GM12878 (cell line): ENCODE measurements at regions not wholly inside any gene's neighbourhood (a gene's known extent, or its start where the extent isn't known, plus 50 kb on each side); places are given as distances from the start of the nearest gene placed in this dataset.

ENCODE experiments used
- ATAC-seq: fragments of 200-7000 bp; cut with Tn5 transposase; 3 replicates; pipeline ENCODE4 v1.9.1; 2020; ENCODE audit warnings: mild to moderate bottlenecking, moderate library complexity
- BruUV-seq: library from RNA; stranded (reverse); fragments of 400-500 nt; replicated peaks from 2 replicates; lab custom pipeline; 2021; lab: Mats Ljungman, UMichigan
- CTCF ChIA-PET: fragments of 300-600 bp; sonication (Branson Sonifier 250); formaldehyde crosslinking; extraction: SDS; loops from one replicate; lab custom pipeline; 2021; ENCODE audit warnings: inconsistent platforms; lab: Yijun Ruan, JAX
- POLR2A ChIA-PET: fragments of 350-600 bp; formaldehyde crosslinking; extraction: SDS; loops from one replicate; lab custom pipeline; 2021; ENCODE audit warnings: inconsistent platforms; lab: Charles Lee
- RAD21 ChIA-PET: fragments of 300-600 bp; sonication (Branson Sonifier 250); formaldehyde crosslinking; loops from one replicate; lab custom pipeline; 2023; ENCODE audit warnings: antibody characterized with exemption; ENCODE audit not compliant: unreplicated experiment; lab: Charles Lee
- SMC1A ChIA-PET: fragments of 300-600 bp; sonication (Branson Sonifier 250); formaldehyde crosslinking; loops from one replicate; lab custom pipeline; 2023; ENCODE audit not compliant: unreplicated experiment, uncharacterized antibody; lab: Charles Lee
- DNase-seq: peaks from one replicate; pipeline ENCODE4 v3.0.0-alpha.2; 2011; ENCODE audit warnings: low read depth, low spot score
- FAIRE-seq: peaks from 3 replicates; lab custom pipeline; 2011; peaks lifted over from hg19 to GRCh38; lab: Jason Lieb, UNC
- H2AFZ ChIP-seq: 2 replicates; pipeline ENCODE4 v1.6.0; 2011; ENCODE audit warnings: low read depth, low read length, control low read depth; ENCODE audit not compliant: control insufficient read depth
- H3K27ac ChIP-seq: 2 replicates; pipeline ENCODE4 v1.5.1; 2011; ENCODE audit warnings: control low read depth; ENCODE audit not compliant: control insufficient read depth, insufficient read depth
- H3K27me3 ChIP-seq, 2 experiments: replicated peaks in 1 of 2; 2 replicates each; pipeline versions ENCODE4 v1.6.0 to v1.6.1; 2011; ENCODE audit warnings: low read length in 1 of 2; ENCODE audit not compliant: control insufficient read depth in 2 of 2, insufficient read depth in 2 of 2
- H3K36me3 ChIP-seq, 2 experiments: 2 replicates each; pipeline ENCODE4 v1.5.1; 2011; ENCODE audit warnings: low read length in 1 of 2; ENCODE audit not compliant: control insufficient read depth in 2 of 2, insufficient read depth in 2 of 2
- H3K4me1 ChIP-seq: 2 replicates; pipeline ENCODE4 v1.6.1; 2011; ENCODE audit warnings: mild to moderate bottlenecking, low read length, moderate library complexity, mixed read lengths; ENCODE audit not compliant: control insufficient read depth, insufficient read depth
- H3K4me2 ChIP-seq: 2 replicates; pipeline ENCODE4 v1.6.0; 2011; ENCODE audit warnings: control low read depth; ENCODE audit not compliant: control insufficient read depth, insufficient read depth
- H3K4me3 ChIP-seq: fragments of 200-600 bp; sonication (generic); 2 replicates; pipeline ENCODE4 v1.5.1; 2016
- H3K79me2 ChIP-seq: 2 replicates; pipeline ENCODE4 v1.6.0; 2011; ENCODE audit warnings: low read length; ENCODE audit not compliant: control insufficient read depth, insufficient read depth
- H3K9ac ChIP-seq: 2 replicates; pipeline ENCODE4 v1.8.0; 2011; ENCODE audit warnings: low read length, control low read depth, mixed read lengths; ENCODE audit not compliant: control insufficient read depth, insufficient read depth
- H3K9me3 ChIP-seq: replicated peaks from 3 replicates; pipeline ENCODE4 v1.5.1; 2011; ENCODE audit warnings: mild to moderate bottlenecking, low read length; ENCODE audit not compliant: control insufficient read depth, insufficient read depth
- H4K20me1 ChIP-seq: 2 replicates; pipeline ENCODE4 v1.6.0; 2011; ENCODE audit not compliant: control insufficient read depth, insufficient read depth
- CBFB ChIP-seq: IDR thresholded peaks from 2 replicates; pipeline ENCODE4 v1.6.1; 2016; ENCODE audit warnings: antibody characterized with exemption, low read depth
- CREM ChIP-seq: IDR thresholded peaks from 2 replicates; pipeline ENCODE4 v1.6.1; 2014; ENCODE audit warnings: antibody characterized with exemption, low read depth
- EZH2 ChIP-seq: IDR thresholded peaks from 2 replicates; pipeline ENCODE4 v1.6.1; 2012; ENCODE audit warnings: low read depth, mild to moderate bottlenecking, control low read depth, inconsistent platforms, low read length, borderline replicate concordance; ENCODE audit not compliant: control insufficient read depth
- FOXK2 ChIP-seq: fragments of 450-650 bp; IDR thresholded peaks from 2 replicates; pipeline ENCODE4 v1.6.1; 2017; ENCODE audit warnings: mild to moderate bottlenecking, moderate library complexity
- FOXM1 ChIP-seq: IDR thresholded peaks from 2 replicates; pipeline ENCODE4 v1.6.1; 2012; ENCODE audit warnings: low read depth, mild to moderate bottlenecking, inconsistent platforms, low read length, moderate library complexity
- GABPA ChIP-seq: IDR thresholded peaks from 2 replicates; pipeline ENCODE4 v1.6.1; 2014; ENCODE audit warnings: antibody characterized with exemption, low read depth, mild to moderate bottlenecking, inconsistent platforms
- IRF5 ChIP-seq: fragments of 450-650 bp; IDR thresholded peaks from 2 replicates; pipeline ENCODE4 v1.6.1; 2017; ENCODE audit warnings: borderline replicate concordance
- KDM1A ChIP-seq: fragments of 200-600 bp; sonication (generic); IDR thresholded peaks from 2 replicates; pipeline ENCODE4 v1.6.1; 2016; ENCODE audit warnings: borderline replicate concordance
- MTA2 ChIP-seq: fragments of 450-650 bp; IDR thresholded peaks from 2 replicates; pipeline ENCODE4 v1.6.1; 2016; ENCODE audit warnings: low read depth, mild to moderate bottlenecking, moderate library complexity
- MYC ChIP-seq: IDR thresholded peaks from 2 replicates; pipeline ENCODE4 v1.6.1; 2011; ENCODE audit warnings: mild to moderate bottlenecking, low read length, moderate library complexity, inconsistent platforms; ENCODE audit not compliant: insufficient read depth, insufficient replicate concordance, insufficient read length, severe bottlenecking
- NR2F1 ChIP-seq: fragments of 450-650 bp; conservative IDR thresholded peaks from 2 replicates; pipeline ENCODE4 v1.6.1; 2017; ENCODE audit warnings: mild to moderate bottlenecking
- POLR2A ChIP-seq: IDR thresholded peaks from 2 replicates; pipeline ENCODE4 v1.6.1; 2011; ENCODE audit warnings: low read depth, mild to moderate bottlenecking, low read length
- SMC3 ChIP-seq: IDR thresholded peaks from 2 replicates; pipeline ENCODE4 v1.6.1; 2011; ENCODE audit warnings: low read length, improper control_type of control experiment, borderline replicate concordance
- SREBF2 ChIP-seq: IDR thresholded peaks from 2 replicates; pipeline ENCODE4 v1.6.1; 2012; ENCODE audit warnings: mild to moderate bottlenecking, low read length
- SUZ12 ChIP-seq: fragments of 200-600 bp; sonication (generic); IDR thresholded peaks from one replicate; pipeline ENCODE4 v1.6.1; 2018; ENCODE audit warnings: antibody characterized with exemption, mild to moderate bottlenecking; ENCODE audit not compliant: unreplicated experiment
- ZNF384 ChIP-seq: IDR thresholded peaks from 2 replicates; pipeline ENCODE4 v1.6.1; 2012; ENCODE audit warnings: low read depth, mild to moderate bottlenecking, low read length, improper control_type of control experiment, borderline replicate concordance
- WGBS: methylation state at CpG from one replicate; pipeline ENCODE4 v1.1.6; 2016; ENCODE audit warnings: low lambda C conversion rate; ENCODE audit not compliant: insufficient replicate concordance, insufficient coverage; ENCODE audit errors: missing lambda C conversion rate; 5-methylcytosine and 5-hydroxymethylcytosine counted together
- in situ Hi-C: fragments of 300-500 bp; cut with MboI; formaldehyde crosslinking; loops from 9 replicates; pipeline ENCODE4 v1.14.3; 2018; ENCODE audit warnings: mixed read lengths
- intact Hi-C: fragments of 100-400 bp; cut with micrococcal nuclease; formaldehyde crosslinking; loops from one replicate; pipeline ENCODE4 v1.14.2; 2022; ENCODE audit not compliant: unreplicated experiment
- TF ChIP-seq, protein P1 (sequence below): IDR thresholded peaks from 2 replicates; pipeline ENCODE4 v1.6.1; 2012; ENCODE audit warnings: low read depth, low read length, improper control_type of control experiment

DNA sequence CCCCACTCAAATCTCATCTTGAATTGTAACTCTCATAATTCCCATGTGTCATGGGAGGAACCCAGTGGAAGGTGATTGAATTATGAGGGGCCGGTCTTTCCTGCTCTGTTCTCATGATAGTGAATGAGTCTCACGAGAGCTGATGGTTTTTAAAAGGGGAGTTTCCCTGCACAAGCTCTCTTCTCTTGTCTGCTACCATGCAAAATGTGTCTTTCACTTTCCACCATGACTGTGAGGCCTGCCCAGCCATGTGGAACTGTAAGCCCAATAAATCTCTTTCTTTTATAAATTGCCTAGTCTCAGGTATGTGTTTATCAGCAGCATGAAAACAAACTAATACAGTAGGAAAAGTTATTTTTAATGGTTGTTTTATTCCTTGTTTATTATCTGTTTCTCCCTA, 146.0 kb downstream of the FSCB start (continued):
- TF ChIP-seq, protein P1, sequence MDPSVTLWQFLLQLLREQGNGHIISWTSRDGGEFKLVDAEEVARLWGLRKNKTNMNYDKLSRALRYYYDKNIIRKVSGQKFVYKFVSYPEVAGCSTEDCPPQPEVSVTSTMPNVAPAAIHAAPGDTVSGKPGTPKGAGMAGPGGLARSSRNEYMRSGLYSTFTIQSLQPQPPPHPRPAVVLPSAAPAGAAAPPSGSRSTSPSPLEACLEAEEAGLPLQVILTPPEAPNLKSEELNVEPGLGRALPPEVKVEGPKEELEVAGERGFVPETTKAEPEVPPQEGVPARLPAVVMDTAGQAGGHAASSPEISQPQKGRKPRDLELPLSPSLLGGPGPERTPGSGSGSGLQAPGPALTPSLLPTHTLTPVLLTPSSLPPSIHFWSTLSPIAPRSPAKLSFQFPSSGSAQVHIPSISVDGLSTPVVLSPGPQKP = no peak

GRCh38 chr14:44353805-44354204, 153.3 kb downstream of the FSCB start:
- H2AFZ ChIP-seq = no peak overlapping the region
- no peak overlapping the region for H3K27ac ChIP-seq
- no TSS peak for BruUV-seq
- TF ChIP-seq MYC (no peak), KDM1A (no peak), IRF5 (no peak), CREM (no peak), POLR2A (no peak), SMC3 (no peak), EZH2 (no peak), CBFB (no peak), SUZ12 (no peak), SREBF2 (no peak), FOXM1 (no peak), MTA2 (no peak), FOXK2 (no peak), NR2F1 (no peak), GABPA (no peak), ZNF384 (no peak)
- no peaks in the 10 kb centered on the region for H3K27me3 ChIP-seq
- ChIA-PET CTCF (no interaction called here), RAD21 (no interaction called here), POLR2A (no interaction called here), SMC1A (no interaction called here)
- no peaks in the 10 kb centered on the region for H3K9me3 ChIP-seq
- 21% methylated on average over 3 of the region's 3 CpGs for WGBS
- H3K4me3 ChIP-seq = no peak overlapping the region
- H4K20me1 ChIP-seq = no peaks in the 10 kb centered on the region
- H3K36me3 ChIP-seq = no peaks in the 10 kb centered on the region
- no peak overlapping the region for H3K4me2 ChIP-seq
- intact Hi-C loops (no loop called here), in situ Hi-C loops (no loop called here)
- ATAC-seq = no peak
- no peak overlapping the region for H3K9ac ChIP-seq
- DNase-seq = no peak
- H3K4me1 ChIP-seq = no peaks in the 10 kb centered on the region
- FAIRE-seq = no peak
- no peaks in the 10 kb centered on the region for H3K79me2 ChIP-seq
